ENCODE measurements at regions not wholly inside any gene's neighbourhood (a gene's known extent, or its start where the extent isn't known, plus 50 kb on each side); places are given as distances from the start of the nearest gene placed in this dataset.

GRCh38 chr1:245074232-245074747, 80.5 kb upstream of the KIF26B start:
- TF ChIP-seq, protein P1, sequence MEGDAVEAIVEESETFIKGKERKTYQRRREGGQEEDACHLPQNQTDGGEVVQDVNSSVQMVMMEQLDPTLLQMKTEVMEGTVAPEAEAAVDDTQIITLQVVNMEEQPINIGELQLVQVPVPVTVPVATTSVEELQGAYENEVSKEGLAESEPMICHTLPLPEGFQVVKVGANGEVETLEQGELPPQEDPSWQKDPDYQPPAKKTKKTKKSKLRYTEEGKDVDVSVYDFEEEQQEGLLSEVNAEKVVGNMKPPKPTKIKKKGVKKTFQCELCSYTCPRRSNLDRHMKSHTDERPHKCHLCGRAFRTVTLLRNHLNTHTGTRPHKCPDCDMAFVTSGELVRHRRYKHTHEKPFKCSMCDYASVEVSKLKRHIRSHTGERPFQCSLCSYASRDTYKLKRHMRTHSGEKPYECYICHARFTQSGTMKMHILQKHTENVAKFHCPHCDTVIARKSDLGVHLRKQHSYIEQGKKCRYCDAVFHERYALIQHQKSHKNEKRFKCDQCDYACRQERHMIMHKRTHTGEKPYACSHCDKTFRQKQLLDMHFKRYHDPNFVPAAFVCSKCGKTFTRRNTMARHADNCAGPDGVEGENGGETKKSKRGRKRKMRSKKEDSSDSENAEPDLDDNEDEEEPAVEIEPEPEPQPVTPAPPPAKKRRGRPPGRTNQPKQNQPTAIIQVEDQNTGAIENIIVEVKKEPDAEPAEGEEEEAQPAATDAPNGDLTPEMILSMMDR (IDR thresholded peaks at IDR 0.05), result no peak
- TF ChIP-seq ZFX (IDR thresholded peaks at IDR 0.05; ENCODE audit: borderline replicate concordance), result no peak
